ENCODE measurements at regions not wholly inside any gene's neighbourhood (a gene's known extent, or its start where the extent isn't known, plus 50 kb on each side); places are given as distances from the start of the nearest gene placed in this dataset.

GRCh38 chr2:215770668-215771067, 242.7 kb downstream of the MREG start:
- TF ChIP-seq RAD21 (IDR thresholded peaks at IDR 0.05; ENCODE audit: low read length) = no peak
- TF ChIP-seq USF2 (IDR thresholded peaks at IDR 0.05; ENCODE audit: borderline replicate concordance, low read depth, low read length) = no peak
- TF ChIP-seq CTCF (IDR thresholded peaks at IDR 0.05) = no peak
- TF ChIP-seq MAX (IDR thresholded peaks at IDR 0.05; ENCODE audit: low read depth) = no peak
- TF ChIP-seq YY1 (IDR thresholded peaks at IDR 0.05; ENCODE audit: low read depth) = no peak
- no peak for TF ChIP-seq EZH2phosphoT487 (IDR thresholded peaks at IDR 0.05; ENCODE audit: borderline replicate concordance, low read depth)
- no peak for TF ChIP-seq EP300 (IDR thresholded peaks at IDR 0.05; ENCODE audit: borderline replicate concordance in 1 of 2, low read depth in 1 of 2, low read length in 1 of 2)
- TF ChIP-seq POLR2AphosphoS5 (IDR thresholded peaks at IDR 0.05; ENCODE audit: low read depth, low read length) = no peak
- no peak for TF ChIP-seq SIN3A (IDR thresholded peaks at IDR 0.05; ENCODE audit: borderline replicate concordance, low read depth, low read length)
- TF ChIP-seq REST (IDR thresholded peaks at IDR 0.05; ENCODE audit: low read depth, low read length) = no peak
- no peak for TF ChIP-seq NRF1 (IDR thresholded peaks at IDR 0.05; ENCODE audit: low read depth, low read length)
- no peak for TF ChIP-seq SMC3 (IDR thresholded peaks at IDR 0.05; ENCODE audit: low read depth, low read length)

All from SK-N-SH (cell line).